ENCODE measurements at regions not wholly inside any gene's neighbourhood (a gene's known extent, or its start where the extent isn't known, plus 50 kb on each side); places are given as distances from the start of the nearest gene placed in this dataset.
"Not testable (repeated sequence)": the region's sequence is repeated elsewhere in the genome, so short reads cannot be mapped to it uniquely, and the experiment has no call there.

GRCh38 chr3:74137790-74138189, 476.7 kb downstream of the CNTN3 start:
- no peak for TF ChIP-seq CTCF (IDR thresholded peaks at IDR 0.05; ENCODE audit: poor library complexity, severe bottlenecking)
- H3K36me3 ChIP-seq (ENCODE audit: low read depth) = no peaks in the 10 kb centered on the region
- DNase-seq (ENCODE audit: low spot score) (no peak), ATAC-seq (ENCODE audit: low read depth) (no peak)
- H3K4me3 ChIP-seq (ENCODE audit: severe bottlenecking) = no peak overlapping the region
- no peak overlapping the region for H3K27ac ChIP-seq (ENCODE audit: poor library complexity, severe bottlenecking)
- H3K27me3 ChIP-seq (ENCODE audit: insufficient read depth, poor library complexity, severe bottlenecking) = no peaks in the 10 kb centered on the region
- no peaks in the 10 kb centered on the region for H3K9me3 ChIP-seq (ENCODE audit: severe bottlenecking)
- H3K4me1 ChIP-seq (ENCODE audit: insufficient read depth, poor library complexity, severe bottlenecking) = no peaks in the 10 kb centered on the region

- Histone ChIP-seq H3K36me3 (ENCODE audit: low read depth) (no peaks in the 10 kb centered on the region), H3K4me1 (ENCODE audit: insufficient read depth, poor library complexity, severe bottlenecking) (no peaks in the 10 kb centered on the region), H3K4me3 (ENCODE audit: severe bottlenecking) (no peak overlapping the region), H3K27me3 (ENCODE audit: insufficient read depth, poor library complexity, severe bottlenecking) (no peaks in the 10 kb centered on the region), H3K9me3 (ENCODE audit: severe bottlenecking) (no peaks in the 10 kb centered on the region), H3K27ac (ENCODE audit: poor library complexity, severe bottlenecking) (no peak overlapping the region)
- no peak for TF ChIP-seq CTCF (IDR thresholded peaks at IDR 0.05; ENCODE audit: poor library complexity, severe bottlenecking)
- no peak for ATAC-seq (ENCODE audit: low read depth)
- no peak for DNase-seq (ENCODE audit: low spot score)
Measured at GRCh38 chr3:74135808-74136207, 478.7 kb downstream of the CNTN3 start.

GRCh38 chr3:74134831-74135230, 479.6 kb downstream of the CNTN3 start:
- no peaks in the 10 kb centered on the region for H3K4me1 ChIP-seq (ENCODE audit: insufficient read depth, poor library complexity, severe bottlenecking)
- no peak overlapping the region for H3K4me3 ChIP-seq (ENCODE audit: severe bottlenecking)
- TF ChIP-seq CTCF (IDR thresholded peaks at IDR 0.05; ENCODE audit: poor library complexity, severe bottlenecking) = no peak
- no peak for DNase-seq (ENCODE audit: low spot score)
- H3K27me3 ChIP-seq (ENCODE audit: insufficient read depth, poor library complexity, severe bottlenecking) = no peaks in the 10 kb centered on the region
- no peaks in the 10 kb centered on the region for H3K9me3 ChIP-seq (ENCODE audit: severe bottlenecking)
- H3K36me3 ChIP-seq (ENCODE audit: low read depth) = no peaks in the 10 kb centered on the region
- no peak overlapping the region for H3K27ac ChIP-seq (ENCODE audit: poor library complexity, severe bottlenecking)
- ATAC-seq (ENCODE audit: low read depth) = no peak

GRCh38 chr3:74131546-74132328, 482.7 kb downstream of the CNTN3 start:
- not testable (repeated sequence) for DNase-seq (ENCODE audit: low spot score); H3K27me3 ChIP-seq (ENCODE audit: insufficient read depth, poor library complexity, severe bottlenecking); H3K27ac ChIP-seq (ENCODE audit: poor library complexity, severe bottlenecking); H3K36me3 ChIP-seq (ENCODE audit: low read depth); H3K4me3 ChIP-seq (ENCODE audit: severe bottlenecking); H3K9me3 ChIP-seq (ENCODE audit: severe bottlenecking); ATAC-seq (ENCODE audit: low read depth); H3K4me1 ChIP-seq (ENCODE audit: insufficient read depth, poor library complexity, severe bottlenecking)

GRCh38 chr3:74129611-74130010, 484.8 kb downstream of the CNTN3 start:
- DNase-seq (ENCODE audit: low spot score) = no peak
- no peak for TF ChIP-seq CTCF (IDR thresholded peaks at IDR 0.05; ENCODE audit: poor library complexity, severe bottlenecking)
- ATAC-seq (ENCODE audit: low read depth) = no peak
- Histone ChIP-seq H3K4me1 (ENCODE audit: insufficient read depth, poor library complexity, severe bottlenecking) (no peaks in the 10 kb centered on the region), H3K9me3 (ENCODE audit: severe bottlenecking) (no peaks in the 10 kb centered on the region), H3K27me3 (ENCODE audit: insufficient read depth, poor library complexity, severe bottlenecking) (no peaks in the 10 kb centered on the region), H3K36me3 (ENCODE audit: low read depth) (no peaks in the 10 kb centered on the region), H3K27ac (ENCODE audit: poor library complexity, severe bottlenecking) (no peak overlapping the region), H3K4me3 (ENCODE audit: severe bottlenecking) (no peak overlapping the region)

Data from RWPE2 (cell line).